ENCODE measurements at regions not wholly inside any gene's neighbourhood (a gene's known extent, or its start where the extent isn't known, plus 50 kb on each side); places are given as distances from the start of the nearest gene placed in this dataset.
"Not testable (repeated sequence)": the region's sequence is repeated elsewhere in the genome, so short reads cannot be mapped to it uniquely, and the experiment has no call there.

DNA sequence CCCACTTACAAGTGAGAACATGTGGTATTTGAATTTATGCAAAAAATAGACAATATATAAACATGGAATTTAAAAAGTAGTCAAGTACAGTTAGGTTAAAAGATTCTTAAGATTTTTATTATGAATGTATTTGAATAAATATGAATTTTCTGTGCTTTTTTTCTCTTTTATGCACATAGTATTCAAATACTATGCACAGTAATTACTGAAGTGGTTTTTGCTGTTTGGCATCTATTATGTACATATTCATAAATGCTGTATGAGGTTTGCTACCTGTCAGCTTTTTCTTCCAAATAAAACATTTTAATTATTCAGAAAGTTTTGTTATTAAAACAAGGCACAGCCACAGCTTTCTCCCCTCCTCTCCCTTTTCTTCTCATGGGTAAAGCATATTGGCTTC lies 1272.7 kb downstream of the NSUN3 start:
- no peak for DNase-seq (ENCODE audit: low read depth)
- no peak overlapping the region for H3K4me3 ChIP-seq (ENCODE audit: low read length)
- TF ChIP-seq, protein P1, sequence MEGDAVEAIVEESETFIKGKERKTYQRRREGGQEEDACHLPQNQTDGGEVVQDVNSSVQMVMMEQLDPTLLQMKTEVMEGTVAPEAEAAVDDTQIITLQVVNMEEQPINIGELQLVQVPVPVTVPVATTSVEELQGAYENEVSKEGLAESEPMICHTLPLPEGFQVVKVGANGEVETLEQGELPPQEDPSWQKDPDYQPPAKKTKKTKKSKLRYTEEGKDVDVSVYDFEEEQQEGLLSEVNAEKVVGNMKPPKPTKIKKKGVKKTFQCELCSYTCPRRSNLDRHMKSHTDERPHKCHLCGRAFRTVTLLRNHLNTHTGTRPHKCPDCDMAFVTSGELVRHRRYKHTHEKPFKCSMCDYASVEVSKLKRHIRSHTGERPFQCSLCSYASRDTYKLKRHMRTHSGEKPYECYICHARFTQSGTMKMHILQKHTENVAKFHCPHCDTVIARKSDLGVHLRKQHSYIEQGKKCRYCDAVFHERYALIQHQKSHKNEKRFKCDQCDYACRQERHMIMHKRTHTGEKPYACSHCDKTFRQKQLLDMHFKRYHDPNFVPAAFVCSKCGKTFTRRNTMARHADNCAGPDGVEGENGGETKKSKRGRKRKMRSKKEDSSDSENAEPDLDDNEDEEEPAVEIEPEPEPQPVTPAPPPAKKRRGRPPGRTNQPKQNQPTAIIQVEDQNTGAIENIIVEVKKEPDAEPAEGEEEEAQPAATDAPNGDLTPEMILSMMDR (IDR thresholded peaks at IDR 0.05; ENCODE audit: insufficient read depth, low read depth, low read length, missing control alignments): no peak

DNA sequence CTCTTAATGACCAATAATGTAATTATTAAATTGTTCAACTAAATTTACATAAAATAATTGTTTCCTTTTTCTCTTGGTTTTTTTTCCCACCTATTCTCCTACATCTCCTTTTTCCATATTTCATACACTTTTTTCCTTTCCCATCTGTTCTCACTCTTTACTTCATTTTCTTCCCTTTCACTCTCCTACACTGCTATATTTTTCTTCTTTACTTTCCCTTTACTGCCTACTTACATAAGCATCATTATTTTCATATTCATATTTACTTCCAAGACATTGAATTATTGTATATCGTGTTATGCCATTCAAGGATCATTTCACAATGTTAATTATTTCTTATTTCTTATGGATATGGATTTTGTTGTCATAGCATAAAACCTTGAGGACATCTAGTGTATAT lies 1275.6 kb downstream of the NSUN3 start:
- H3K4me3 ChIP-seq (ENCODE audit: low read length): no peak overlapping the region
- DNase-seq (ENCODE audit: low read depth): no peak
- TF ChIP-seq, protein P1 (IDR thresholded peaks at IDR 0.05; ENCODE audit: insufficient read depth, low read depth, low read length, missing control alignments): no peak

DNA sequence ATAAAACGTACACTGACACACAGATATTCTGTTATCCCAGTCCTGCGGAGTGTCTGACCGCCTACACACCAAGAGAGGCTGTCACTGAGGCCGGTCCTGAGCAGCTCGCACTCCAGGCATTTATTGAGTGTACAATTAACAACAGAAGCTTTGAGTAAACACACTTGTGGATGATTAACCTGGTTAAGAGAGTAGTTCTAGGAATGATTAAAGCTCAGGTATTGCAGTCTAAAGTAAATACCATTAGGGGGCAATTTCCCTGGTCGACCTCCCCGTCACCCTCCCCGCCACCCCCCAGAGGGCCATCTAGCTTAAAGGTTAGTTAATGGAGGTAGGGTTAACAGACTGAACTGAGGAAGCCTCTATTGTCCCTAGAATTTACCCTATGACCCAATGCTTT lies 1278.5 kb downstream of the NSUN3 start:
- H3K4me3 ChIP-seq (ENCODE audit: low read length): no peak overlapping the region
- TF ChIP-seq, protein P1 (IDR thresholded peaks at IDR 0.05; ENCODE audit: insufficient read depth, low read depth, low read length, missing control alignments): no peak
- DNase-seq (ENCODE audit: low read depth): no peak

DNA sequence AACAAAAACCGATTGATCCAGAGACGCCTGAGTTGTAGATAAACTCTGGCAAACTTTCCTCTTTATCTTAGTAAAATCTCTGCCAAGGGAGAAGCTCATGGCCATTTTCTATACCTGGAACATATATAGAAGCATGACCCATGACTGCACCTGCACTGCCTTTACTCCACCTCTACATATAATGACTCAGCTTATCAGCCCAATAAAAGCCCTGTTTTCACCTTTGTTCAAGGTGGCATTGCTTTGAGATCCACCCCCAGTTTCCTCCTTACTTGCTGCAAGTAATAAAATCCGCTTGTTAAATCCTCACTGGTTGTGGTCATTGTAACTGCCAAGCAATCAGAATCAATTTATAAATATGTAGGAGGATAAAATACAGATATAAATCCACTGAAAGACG lies 1280.4 kb downstream of the NSUN3 start:
- no peak overlapping the region for H3K4me3 ChIP-seq (ENCODE audit: low read length)
- TF ChIP-seq, protein P1 (IDR thresholded peaks at IDR 0.05; ENCODE audit: insufficient read depth, low read depth, low read length, missing control alignments): no peak
- DNase-seq (ENCODE audit: low read depth): no peak

DNA sequence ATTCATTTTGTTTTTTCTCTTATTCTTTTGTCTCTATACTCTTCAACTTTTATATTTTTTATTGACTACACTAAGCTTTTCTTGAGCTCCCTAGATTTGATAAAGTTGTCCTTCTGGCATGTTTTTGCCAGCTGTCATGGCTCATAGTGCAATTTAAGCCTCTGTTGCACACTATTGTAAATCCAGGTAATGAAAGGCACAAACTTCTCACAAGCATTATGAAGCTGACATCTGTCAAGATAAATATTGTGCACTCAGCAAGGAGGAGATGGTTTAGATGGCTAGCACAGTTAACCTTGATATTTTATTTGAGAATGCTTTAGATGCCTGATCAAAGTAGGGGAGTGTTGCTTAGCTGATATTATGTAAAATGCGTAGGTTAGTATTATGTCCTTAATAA lies 1280.9 kb downstream of the NSUN3 start:
- no peak overlapping the region for H3K4me3 ChIP-seq (ENCODE audit: low read length)
- DNase-seq (ENCODE audit: low read depth): no peak
- TF ChIP-seq, protein P1 (IDR thresholded peaks at IDR 0.05; ENCODE audit: insufficient read depth, low read depth, low read length, missing control alignments): no peak

DNA sequence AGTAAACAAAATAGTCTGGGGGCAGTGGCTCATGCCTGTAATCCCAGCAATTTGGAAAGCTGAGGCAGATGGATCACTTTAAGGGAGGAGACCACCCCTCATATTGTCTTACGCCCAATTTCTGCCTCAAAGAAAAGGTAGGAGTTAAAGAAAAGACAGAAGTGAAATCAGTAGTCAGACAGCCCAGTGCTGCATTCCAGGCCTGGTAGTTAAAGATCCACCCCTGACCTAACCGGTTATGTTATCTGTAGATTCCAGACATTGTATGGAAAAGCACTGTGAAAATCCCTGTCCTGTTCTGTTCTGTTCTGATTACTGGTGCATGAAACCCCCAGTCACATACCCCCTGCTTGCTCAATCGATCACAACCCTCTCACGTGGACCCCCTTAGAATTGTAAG lies 1285.1 kb downstream of the NSUN3 start:
- H3K4me3 ChIP-seq (ENCODE audit: low read length); DNase-seq (ENCODE audit: low read depth): not testable (repeated sequence)

DNA sequence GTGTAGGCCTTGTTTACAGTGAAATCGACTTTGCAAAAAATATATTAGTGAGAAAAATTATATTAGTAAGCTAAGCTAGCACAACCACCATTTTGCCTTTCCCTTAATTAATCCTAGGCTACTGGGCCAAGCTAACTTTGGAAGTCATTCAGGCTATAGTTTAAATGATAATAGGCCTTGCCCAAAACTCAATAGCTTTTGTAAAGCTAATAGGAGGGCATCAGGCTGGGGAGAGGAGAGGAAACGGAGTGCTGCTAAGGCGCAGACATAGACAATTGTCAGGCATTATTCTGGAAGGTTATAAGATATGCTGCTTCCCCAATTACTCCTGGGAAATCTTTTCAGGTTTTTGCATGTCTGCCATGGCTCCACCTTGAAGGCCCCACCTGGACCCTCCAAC lies 1286.0 kb downstream of the NSUN3 start:
- DNase-seq (ENCODE audit: low read depth): no peak
- no peak overlapping the region for H3K4me3 ChIP-seq (ENCODE audit: low read length)

More for the DNA sequence above, 1286.0 kb downstream of the NSUN3 start:
- TF ChIP-seq, protein P1 (IDR thresholded peaks at IDR 0.05; ENCODE audit: insufficient read depth, low read depth, low read length, missing control alignments): no peak

Measured in epithelial cell of esophagus (primary cell).